ENCODE measurements at regions not wholly inside any gene's neighbourhood (a gene's known extent, or its start where the extent isn't known, plus 50 kb on each side); places are given as distances from the start of the nearest gene placed in this dataset.

DNA sequence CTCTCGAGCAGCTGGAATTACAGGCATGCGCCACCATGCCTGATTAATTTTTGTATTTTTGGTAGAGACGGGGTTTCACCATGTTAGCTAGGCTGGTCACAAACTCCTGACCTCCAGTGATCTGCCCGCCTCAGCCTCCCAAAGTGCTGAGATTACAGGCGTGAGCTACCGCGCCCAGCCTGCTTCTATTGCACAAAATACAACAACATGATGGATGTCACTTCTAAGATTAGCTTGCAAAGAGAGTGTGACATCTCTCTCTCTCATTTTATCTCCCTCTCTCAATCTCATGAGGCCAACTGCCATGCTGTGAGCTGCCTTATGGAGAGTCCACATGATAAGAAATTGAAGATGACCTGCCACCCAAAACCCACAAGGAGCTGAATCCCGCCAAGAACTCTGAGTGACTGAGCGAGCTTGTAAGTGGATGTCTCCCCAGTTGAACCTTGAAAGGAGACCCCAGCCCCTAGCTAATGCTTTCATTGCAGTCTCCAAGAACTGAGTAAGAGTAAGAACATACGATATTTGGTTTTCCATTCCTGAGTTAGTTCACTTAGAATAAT, 458.5 kb downstream of the RBFOX1 start:
- TF ChIP-seq EZH2 (IDR thresholded peaks at IDR 0.05; ENCODE audit: low read depth, unreplicated experiment): no peak
- no peak for TF ChIP-seq JUNB (IDR thresholded peaks at IDR 0.05; ENCODE audit: unreplicated experiment)
- TF ChIP-seq EZH2phosphoT487 (IDR thresholded peaks at IDR 0.05; ENCODE audit: unreplicated experiment): no peak
- no peak for TF ChIP-seq POLR2AphosphoS5 (IDR thresholded peaks at IDR 0.05; ENCODE audit: low read depth)
- TF ChIP-seq, protein P1, sequence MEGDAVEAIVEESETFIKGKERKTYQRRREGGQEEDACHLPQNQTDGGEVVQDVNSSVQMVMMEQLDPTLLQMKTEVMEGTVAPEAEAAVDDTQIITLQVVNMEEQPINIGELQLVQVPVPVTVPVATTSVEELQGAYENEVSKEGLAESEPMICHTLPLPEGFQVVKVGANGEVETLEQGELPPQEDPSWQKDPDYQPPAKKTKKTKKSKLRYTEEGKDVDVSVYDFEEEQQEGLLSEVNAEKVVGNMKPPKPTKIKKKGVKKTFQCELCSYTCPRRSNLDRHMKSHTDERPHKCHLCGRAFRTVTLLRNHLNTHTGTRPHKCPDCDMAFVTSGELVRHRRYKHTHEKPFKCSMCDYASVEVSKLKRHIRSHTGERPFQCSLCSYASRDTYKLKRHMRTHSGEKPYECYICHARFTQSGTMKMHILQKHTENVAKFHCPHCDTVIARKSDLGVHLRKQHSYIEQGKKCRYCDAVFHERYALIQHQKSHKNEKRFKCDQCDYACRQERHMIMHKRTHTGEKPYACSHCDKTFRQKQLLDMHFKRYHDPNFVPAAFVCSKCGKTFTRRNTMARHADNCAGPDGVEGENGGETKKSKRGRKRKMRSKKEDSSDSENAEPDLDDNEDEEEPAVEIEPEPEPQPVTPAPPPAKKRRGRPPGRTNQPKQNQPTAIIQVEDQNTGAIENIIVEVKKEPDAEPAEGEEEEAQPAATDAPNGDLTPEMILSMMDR (conservative IDR thresholded peaks at IDR 0.05; ENCODE audit: low read depth in 2 of 2): no peak
- no peak for TF ChIP-seq CREB1 (CRISPR knock-in tag; IDR thresholded peaks at IDR 0.05; ENCODE audit: low read depth)
- TF ChIP-seq, protein P2, sequence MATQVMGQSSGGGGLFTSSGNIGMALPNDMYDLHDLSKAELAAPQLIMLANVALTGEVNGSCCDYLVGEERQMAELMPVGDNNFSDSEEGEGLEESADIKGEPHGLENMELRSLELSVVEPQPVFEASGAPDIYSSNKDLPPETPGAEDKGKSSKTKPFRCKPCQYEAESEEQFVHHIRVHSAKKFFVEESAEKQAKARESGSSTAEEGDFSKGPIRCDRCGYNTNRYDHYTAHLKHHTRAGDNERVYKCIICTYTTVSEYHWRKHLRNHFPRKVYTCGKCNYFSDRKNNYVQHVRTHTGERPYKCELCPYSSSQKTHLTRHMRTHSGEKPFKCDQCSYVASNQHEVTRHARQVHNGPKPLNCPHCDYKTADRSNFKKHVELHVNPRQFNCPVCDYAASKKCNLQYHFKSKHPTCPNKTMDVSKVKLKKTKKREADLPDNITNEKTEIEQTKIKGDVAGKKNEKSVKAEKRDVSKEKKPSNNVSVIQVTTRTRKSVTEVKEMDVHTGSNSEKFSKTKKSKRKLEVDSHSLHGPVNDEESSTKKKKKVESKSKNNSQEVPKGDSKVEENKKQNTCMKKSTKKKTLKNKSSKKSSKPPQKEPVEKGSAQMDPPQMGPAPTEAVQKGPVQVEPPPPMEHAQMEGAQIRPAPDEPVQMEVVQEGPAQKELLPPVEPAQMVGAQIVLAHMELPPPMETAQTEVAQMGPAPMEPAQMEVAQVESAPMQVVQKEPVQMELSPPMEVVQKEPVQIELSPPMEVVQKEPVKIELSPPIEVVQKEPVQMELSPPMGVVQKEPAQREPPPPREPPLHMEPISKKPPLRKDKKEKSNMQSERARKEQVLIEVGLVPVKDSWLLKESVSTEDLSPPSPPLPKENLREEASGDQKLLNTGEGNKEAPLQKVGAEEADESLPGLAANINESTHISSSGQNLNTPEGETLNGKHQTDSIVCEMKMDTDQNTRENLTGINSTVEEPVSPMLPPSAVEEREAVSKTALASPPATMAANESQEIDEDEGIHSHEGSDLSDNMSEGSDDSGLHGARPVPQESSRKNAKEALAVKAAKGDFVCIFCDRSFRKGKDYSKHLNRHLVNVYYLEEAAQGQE (IDR thresholded peaks at IDR 0.05; ENCODE audit: unreplicated experiment): no peak
- TF ChIP-seq ZNF114 (CRISPR knock-in tag; IDR thresholded peaks at IDR 0.05): no peak
- TF ChIP-seq, protein P3, sequence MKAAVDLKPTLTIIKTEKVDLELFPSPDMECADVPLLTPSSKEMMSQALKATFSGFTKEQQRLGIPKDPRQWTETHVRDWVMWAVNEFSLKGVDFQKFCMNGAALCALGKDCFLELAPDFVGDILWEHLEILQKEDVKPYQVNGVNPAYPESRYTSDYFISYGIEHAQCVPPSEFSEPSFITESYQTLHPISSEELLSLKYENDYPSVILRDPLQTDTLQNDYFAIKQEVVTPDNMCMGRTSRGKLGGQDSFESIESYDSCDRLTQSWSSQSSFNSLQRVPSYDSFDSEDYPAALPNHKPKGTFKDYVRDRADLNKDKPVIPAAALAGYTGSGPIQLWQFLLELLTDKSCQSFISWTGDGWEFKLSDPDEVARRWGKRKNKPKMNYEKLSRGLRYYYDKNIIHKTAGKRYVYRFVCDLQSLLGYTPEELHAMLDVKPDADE (IDR thresholded peaks at IDR 0.05): no peak
- TF ChIP-seq, protein P4, sequence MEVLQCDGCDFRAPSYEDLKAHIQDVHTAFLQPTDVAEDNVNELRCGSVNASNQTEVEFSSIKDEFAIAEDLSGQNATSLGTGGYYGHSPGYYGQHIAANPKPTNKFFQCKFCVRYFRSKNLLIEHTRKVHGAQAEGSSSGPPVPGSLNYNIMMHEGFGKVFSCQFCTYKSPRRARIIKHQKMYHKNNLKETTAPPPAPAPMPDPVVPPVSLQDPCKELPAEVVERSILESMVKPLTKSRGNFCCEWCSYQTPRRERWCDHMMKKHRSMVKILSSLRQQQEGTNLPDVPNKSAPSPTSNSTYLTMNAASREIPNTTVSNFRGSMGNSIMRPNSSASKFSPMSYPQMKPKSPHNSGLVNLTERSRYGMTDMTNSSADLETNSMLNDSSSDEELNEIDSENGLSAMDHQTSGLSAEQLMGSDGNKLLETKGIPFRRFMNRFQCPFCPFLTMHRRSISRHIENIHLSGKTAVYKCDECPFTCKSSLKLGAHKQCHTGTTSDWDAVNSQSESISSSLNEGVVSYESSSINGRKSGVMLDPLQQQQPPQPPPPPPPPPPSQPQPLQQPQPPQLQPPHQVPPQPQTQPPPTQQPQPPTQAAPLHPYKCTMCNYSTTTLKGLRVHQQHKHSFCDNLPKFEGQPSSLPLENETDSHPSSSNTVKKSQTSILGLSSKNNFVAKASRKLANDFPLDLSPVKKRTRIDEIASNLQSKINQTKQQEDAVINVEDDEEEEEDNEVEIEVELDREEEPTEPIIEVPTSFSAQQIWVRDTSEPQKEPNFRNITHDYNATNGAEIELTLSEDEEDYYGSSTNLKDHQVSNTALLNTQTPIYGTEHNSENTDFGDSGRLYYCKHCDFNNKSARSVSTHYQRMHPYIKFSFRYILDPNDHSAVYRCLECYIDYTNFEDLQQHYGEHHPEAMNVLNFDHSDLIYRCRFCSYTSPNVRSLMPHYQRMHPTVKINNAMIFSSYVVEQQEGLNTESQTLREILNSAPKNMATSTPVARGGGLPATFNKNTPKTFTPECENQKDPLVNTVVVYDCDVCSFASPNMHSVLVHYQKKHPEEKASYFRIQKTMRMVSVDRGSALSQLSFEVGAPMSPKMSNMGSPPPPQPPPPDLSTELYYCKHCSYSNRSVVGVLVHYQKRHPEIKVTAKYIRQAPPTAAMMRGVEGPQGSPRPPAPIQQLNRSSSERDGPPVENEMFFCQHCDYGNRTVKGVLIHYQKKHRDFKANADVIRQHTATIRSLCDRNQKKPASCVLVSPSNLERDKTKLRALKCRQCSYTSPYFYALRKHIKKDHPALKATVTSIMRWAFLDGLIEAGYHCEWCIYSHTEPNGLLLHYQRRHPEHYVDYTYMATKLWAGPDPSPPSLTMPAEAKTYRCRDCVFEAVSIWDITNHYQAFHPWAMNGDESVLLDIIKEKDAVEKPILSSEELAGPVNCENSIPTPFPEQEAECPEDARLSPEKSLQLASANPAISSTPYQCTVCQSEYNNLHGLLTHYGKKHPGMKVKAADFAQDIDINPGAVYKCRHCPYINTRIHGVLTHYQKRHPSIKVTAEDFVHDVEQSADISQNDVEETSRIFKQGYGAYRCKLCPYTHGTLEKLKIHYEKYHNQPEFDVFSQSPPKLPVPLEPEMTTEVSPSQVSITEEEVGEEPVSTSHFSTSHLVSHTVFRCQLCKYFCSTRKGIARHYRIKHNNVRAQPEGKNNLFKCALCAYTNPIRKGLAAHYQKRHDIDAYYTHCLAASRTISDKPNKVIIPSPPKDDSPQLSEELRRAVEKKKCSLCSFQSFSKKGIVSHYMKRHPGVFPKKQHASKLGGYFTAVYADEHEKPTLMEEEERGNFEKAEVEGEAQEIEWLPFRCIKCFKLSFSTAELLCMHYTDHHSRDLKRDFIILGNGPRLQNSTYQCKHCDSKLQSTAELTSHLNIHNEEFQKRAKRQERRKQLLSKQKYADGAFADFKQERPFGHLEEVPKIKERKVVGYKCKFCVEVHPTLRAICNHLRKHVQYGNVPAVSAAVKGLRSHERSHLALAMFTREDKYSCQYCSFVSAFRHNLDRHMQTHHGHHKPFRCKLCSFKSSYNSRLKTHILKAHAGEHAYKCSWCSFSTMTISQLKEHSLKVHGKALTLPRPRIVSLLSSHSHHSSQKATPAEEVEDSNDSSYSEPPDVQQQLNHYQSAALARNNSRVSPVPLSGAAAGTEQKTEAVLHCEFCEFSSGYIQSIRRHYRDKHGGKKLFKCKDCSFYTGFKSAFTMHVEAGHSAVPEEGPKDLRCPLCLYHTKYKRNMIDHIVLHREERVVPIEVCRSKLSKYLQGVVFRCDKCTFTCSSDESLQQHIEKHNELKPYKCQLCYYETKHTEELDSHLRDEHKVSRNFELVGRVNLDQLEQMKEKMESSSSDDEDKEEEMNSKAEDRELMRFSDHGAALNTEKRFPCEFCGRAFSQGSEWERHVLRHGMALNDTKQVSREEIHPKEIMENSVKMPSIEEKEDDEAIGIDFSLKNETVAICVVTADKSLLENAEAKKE (CRISPR knock-in tag; IDR thresholded peaks at IDR 0.05): no peak
- TF ChIP-seq STAT1 (IDR thresholded peaks at IDR 0.05; ENCODE audit: unreplicated experiment): no peak
- TF ChIP-seq NANOG (IDR thresholded peaks at IDR 0.05; ENCODE audit: borderline replicate concordance): no peak

Measured in GM23338 (cell line).